T1000 (cell line): ENCODE measurements at regions not wholly inside any gene's neighbourhood (a gene's known extent, or its start where the extent isn't known, plus 50 kb on each side); places are given as distances from the start of the nearest gene placed in this dataset.

Source experiments
- DNase-seq: peaks from one replicate; lab custom pipeline; 2025; ENCODE audit warnings: mixed read lengths; lab: John Stamatoyannopoulos, UW

- no peak for DNase-seq
Observed at GRCh38 chr5:31098811-31099210, 94.7 kb upstream of the CDH6 start.

- no peak for DNase-seq
Observed at GRCh38 chr5:31097851-31098250, 95.6 kb upstream of the CDH6 start.

- no peak for DNase-seq
Observed at GRCh38 chr5:31096238-31096865, 97.1 kb upstream of the CDH6 start.

- no peak for DNase-seq
Observed at GRCh38 chr5:31095796-31096195, 97.7 kb upstream of the CDH6 start.

GRCh38 chr5:31091501-31091900 is 102.0 kb upstream of the CDH6 start:
- DNase-seq, result no peak

GRCh38 chr5:31090467-31090866 is 103.0 kb upstream of the CDH6 start:
- DNase-seq, result no peak

GRCh38 chr5:31086839-31087415 is 106.6 kb upstream of the CDH6 start:
- DNase-seq, result no peak

- no peak for DNase-seq
Observed at GRCh38 chr5:31084871-31085270, 108.6 kb upstream of the CDH6 start.

- DNase-seq, result no peak
Observed at GRCh38 chr5:31083364-31083763, 110.1 kb upstream of the CDH6 start.

- no peak for DNase-seq
Observed at GRCh38 chr5:31079668-31080067, 113.8 kb upstream of the CDH6 start.

- no peak for DNase-seq
Observed at GRCh38 chr5:31078956-31079355, 114.5 kb upstream of the CDH6 start.

- DNase-seq, result no peak
Observed at GRCh38 chr5:31075981-31076380, 117.5 kb upstream of the CDH6 start.

GRCh38 chr5:31068287-31068686 is 125.2 kb upstream of the CDH6 start:
- DNase-seq, result no peak

- no peak for DNase-seq
Observed at GRCh38 chr5:31066655-31067328, 126.7 kb upstream of the CDH6 start.

GRCh38 chr5:31064215-31064614 is 129.3 kb upstream of the CDH6 start:
- DNase-seq, result no peak

- DNase-seq, result no peak
Observed at GRCh38 chr5:31062902-31063580, 130.4 kb upstream of the CDH6 start.

GRCh38 chr5:31059889-31060288 is 133.6 kb upstream of the CDH6 start:
- no peak for DNase-seq

GRCh38 chr5:31054453-31054852 is 139.0 kb upstream of the CDH6 start:
- DNase-seq, result no peak

GRCh38 chr5:31052937-31053658 is 140.4 kb upstream of the CDH6 start:
- no peak for DNase-seq

- no peak for DNase-seq
Observed at GRCh38 chr5:31051316-31051715, 142.2 kb upstream of the CDH6 start.

GRCh38 chr5:31049936-31050704 is 143.4 kb upstream of the CDH6 start:
- no peak for DNase-seq

GRCh38 chr5:31049461-31049860 is 144.0 kb upstream of the CDH6 start:
- no peak for DNase-seq
